GM21825 (cell line): ENCODE measurements at regions not wholly inside any gene's neighbourhood (a gene's known extent, or its start where the extent isn't known, plus 50 kb on each side); places are given as distances from the start of the nearest gene placed in this dataset.
"Not testable (repeated sequence)": the region's sequence is repeated elsewhere in the genome, so short reads cannot be mapped to it uniquely, and the experiment has no call there.

Experiments used
- ATAC-seq: cut with Tn5 transposase; IDR thresholded peaks from one replicate; pipeline ENCODE4 v1.9.1; 2021; ENCODE audit warnings: mild to moderate bottlenecking, moderate library complexity; ENCODE audit not compliant: unreplicated experiment

DNA sequence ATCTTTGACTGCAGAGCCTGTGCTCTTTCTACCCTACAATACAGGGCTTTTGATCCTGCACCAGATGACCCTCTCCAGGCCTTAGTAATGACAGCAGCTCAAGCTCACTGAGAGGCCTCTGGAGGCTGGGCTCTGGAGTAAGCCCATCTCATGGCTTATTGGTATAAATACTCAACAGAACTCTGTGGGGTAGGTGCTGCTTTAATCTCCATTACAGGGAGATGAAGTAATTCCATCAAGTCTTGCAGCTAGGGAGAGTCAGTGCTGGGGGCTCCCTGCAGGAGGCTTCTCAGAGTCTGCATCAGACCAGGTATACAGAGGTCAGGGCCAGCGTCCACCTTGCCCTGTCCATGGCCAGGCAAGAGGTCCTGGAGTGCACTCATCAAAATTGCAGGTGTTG lies 89.2 kb upstream of the SLC6A11 start:
- ATAC-seq = no peak

DNA sequence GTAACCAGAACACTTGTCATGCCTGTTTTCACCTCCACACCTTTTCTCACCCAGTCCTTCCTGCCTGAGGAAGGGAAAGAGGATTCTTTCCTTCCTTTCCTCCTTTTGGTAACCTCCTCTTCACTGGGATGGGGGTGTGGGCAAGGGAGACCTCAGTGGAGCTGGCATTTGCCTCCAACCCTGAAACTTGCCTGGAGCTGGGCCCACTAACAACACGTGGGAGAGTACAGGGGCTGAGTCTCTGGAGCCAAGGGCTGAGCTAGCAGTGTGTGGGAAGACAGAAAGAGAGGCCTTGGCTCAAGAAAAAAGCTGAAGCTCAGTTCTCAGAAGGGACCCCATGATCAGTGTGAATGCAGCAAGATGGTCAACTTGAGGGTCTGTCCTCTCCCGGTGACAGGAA lies 86.6 kb upstream of the SLC6A11 start:
- ATAC-seq = no peak

DNA sequence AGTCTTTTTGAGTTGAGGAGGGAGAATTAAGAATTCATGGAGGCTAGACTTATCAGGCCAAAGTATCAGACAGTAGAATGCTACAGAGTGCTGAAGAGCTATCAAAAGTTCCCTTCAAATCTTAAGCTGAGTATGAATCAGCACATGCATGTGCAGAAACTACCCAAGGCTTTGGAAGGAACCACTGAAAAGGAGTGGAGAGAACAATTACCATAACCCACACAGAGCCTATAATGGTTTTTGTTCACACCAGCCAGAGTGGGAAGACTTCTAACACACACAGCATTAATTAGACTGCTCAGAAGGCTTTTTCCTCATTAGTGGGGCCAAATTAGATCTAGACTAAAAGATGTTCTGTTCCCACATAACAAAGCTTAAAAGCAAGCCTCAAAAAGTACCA lies 83.7 kb upstream of the SLC6A11 start:
- ATAC-seq = no peak

DNA sequence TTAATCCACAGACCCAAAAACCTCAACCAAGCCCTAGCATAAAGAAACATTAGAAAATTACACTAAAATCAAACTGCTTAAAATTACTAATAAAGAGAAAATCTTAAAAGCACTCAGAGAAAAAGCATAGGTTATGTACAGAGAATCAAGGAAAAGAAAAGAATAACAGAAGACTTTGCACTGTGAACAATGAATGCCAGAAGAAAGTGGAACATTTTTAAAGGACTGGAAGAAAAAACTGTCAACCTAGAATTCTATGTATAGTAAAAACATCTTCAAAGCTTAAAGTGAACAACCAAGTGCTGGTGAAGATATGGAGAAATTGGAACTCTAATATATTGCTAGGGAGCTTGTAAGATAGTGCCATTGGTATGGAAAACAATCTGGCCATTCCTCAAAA lies 82.7 kb upstream of the SLC6A11 start:
- ATAC-seq = no peak

DNA sequence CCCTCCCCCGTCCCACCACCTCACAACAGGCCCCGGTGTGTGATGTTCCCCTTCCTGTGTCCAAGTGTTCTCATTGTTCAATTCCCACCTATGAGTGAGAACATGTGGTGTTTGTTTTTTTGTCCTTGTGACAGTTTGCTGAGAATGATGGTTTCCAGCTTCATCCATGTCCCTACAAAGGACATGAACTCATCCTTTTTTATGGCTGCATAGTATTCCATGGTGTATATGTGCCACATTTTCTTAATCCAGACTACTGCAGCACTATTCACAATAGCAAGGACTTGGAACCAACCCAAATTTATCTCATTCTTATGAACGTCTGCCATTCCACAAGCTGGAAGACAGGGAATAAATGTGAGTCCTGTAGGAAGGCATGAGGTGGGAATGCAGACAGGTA lies 79.6 kb upstream of the SLC6A11 start:
- ATAC-seq = not testable (repeated sequence)

DNA sequence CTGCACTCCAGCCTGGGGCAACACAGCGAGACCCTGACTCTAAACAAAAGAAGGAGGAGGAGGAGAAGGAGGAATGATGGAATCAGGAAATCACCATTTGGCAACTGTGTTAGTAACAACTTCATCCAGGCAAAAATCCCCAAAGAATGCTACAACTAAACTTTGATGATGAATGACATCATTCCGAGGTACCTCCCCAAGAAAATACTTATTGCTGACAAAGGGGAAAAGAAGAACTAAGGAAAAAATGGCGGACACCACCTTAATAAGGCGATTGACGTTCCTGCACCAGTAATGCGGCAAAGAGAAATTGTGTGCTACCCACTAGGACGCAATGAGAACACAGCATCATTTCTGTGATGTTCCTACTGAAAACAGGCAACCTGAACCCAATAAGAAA lies 78.2 kb upstream of the SLC6A11 start:
- no peak for ATAC-seq

DNA sequence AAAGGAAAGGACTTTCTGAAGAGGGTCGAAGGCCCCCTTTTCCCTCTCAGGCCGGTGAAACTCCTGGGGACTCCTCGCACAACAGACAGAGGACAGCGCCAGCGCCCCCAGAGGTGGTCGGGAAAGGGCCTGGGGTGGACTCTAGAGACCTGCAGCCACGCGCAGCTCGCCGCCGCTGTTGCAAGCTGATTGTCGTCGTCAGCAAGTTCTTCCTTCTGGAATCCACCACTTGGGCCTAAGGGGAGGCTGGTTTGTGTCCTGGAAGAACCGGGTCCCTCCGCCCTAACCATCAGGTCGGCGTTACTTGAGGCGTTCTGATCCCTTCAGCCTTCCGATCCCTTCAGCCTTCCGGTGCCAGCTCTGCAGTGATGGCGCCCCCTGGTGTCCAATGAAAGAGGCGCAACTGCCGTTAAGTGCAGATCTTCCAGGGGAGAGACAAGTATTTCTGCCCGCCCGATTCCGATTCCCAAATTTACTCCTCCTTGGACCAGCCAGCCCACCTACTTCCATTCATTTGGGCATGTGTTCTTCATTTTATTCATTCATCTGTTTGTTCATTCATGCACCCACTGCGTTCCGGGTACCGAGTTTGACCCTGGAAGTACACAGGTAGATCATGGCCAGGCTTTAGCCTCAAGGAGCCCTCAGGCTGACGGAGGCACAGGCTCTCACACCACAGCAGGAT lies 77.2 kb upstream of the SLC6A11 start:
- ATAC-seq = no peak

DNA sequence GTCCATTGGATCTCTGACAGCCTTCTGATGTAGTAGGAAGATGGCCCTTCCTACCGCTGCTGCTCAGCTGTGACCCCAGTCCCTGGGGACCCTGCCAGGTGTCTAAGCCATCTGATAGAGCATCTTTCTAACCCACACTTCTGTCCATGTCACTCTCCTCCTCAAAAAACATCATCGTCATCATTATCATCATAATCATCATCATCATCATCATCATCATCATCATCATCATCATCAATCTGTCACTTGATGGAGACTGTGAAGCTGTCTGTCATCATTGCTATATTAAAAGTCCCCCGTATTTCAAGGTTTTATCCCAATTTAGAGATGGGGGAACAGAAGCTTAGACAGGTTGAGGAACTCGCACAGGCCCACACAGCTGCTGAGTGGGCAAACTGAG lies 75.1 kb upstream of the SLC6A11 start:
- no peak for ATAC-seq

DNA sequence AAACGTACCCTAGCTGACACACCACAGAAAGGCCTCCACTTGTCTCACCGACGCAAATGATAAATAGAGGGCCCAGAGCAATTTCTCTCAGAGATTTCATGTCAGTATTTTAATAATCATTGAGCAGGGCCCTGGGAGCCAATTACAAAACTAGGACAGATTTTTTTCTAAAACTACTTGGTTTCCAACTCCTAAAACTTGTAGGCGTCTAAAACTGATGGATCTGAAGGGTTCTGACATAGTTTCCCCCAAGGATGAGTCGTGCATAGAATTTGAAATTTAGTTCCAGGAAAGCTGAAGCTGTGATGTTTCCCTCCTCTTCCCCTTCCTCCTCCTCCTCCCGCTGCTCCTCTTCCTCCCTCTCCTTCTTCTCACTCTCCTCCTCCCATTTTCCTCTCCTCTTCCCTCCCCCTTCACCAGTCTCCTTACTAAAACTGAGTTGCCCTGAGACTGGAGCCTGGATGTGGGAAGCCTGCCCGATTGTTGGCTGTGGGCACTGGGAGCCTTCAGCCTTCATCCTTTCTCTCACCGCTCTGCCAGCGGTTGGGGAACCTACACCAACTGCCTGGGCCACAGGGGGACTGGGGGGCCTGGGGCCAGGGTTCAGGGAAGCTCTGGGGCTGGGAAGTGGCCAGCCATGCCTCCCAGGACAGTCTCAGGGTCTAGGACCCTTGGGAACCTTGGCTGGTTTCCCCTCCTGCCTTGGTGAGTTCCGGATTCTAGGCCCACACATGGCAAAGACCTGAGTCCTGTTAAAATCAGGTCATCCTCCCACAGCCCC lies 73.9 kb upstream of the SLC6A11 start:
- ATAC-seq = no peak

DNA sequence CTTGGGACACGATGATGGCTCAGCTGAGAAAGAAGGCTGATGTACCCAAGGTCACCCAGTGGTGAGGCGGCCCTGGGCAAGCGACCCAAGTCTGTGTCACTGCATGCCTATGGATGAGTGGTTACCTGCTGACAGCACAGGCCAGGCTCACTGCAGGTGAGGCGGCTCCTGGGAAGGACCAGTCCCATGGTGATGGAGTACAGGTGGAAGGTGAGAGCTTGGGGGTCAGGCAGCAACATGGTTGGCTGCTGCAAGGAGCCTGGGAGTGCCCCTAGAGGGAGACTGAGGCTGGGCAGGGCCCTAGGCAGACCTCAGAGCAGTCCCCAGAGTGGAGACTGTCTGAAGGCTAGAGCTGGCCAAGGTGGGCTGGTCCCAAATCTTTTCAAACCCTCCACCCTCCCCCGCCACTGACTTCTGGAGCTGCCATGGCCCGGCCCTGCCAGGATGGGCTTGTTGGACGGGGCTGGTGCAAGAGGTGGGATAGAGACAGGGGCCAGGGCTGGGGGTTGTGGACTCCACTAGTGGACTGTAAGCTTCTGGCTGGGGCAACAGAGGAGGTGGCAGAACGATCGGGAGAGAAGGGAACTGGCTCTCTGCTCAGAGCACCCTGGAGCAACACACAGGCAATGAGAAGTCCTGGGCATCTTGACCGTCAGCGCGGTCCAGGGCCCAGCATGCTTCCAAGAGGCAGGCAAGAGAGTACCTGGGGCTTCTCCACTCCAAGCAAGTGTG lies 72.5 kb upstream of the SLC6A11 start:
- ATAC-seq = no peak

DNA sequence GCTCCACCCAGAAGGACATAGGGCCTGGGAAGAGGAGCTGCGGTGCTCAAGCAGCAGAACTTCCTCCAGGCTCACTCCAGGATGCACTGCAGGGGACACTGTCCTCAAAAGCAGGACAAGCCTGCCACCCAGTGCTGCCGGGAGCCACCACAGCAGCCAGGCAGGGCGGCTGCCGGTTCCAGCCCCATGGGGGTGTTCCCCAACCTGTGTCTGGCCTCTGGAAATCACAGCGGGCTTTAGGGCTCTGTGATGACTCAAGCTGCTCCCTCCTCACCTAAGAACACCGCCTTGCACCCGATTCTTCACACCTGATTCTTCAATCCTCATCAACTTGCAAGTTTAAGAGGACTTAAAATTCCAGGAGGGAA lies 71.9 kb upstream of the SLC6A11 start:
- no peak for ATAC-seq

DNA sequence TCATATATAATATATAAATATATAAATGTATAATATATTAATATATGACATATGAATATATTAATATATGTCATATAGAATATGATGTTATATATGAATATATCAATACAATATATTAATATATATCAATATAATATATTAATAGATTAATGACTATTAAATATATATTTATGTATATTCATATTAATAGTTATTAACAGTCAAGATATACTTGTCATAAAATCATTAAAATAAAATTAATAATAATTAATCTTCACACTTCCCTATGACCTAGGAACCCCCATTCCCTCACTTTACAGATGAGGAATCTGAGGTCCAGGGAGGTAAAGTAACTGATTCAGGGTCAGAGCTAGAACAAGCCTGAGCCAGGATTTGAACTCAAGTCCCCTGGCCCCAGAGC lies 70.6 kb upstream of the SLC6A11 start:
- ATAC-seq = no peak

DNA sequence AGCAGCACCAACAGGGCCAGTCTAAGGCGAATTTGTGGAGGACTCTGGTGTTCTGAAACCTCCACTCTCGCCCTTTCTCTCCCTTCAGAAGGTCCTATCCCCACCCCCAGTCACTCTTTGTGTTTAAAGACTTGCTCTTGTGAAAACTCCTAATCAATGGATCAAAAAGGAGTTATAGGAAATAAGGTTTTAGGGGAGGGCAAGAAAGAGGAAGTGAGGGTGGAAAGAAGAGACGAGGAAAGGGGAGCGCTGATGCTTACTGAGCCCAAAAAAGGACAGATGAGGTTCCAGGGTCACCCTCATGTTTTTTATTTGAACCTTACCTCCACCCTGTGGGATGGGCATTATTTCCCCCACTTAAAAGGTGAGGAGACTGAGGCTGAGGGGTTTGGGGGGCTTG lies 70.0 kb upstream of the SLC6A11 start:
- ATAC-seq = no peak

DNA sequence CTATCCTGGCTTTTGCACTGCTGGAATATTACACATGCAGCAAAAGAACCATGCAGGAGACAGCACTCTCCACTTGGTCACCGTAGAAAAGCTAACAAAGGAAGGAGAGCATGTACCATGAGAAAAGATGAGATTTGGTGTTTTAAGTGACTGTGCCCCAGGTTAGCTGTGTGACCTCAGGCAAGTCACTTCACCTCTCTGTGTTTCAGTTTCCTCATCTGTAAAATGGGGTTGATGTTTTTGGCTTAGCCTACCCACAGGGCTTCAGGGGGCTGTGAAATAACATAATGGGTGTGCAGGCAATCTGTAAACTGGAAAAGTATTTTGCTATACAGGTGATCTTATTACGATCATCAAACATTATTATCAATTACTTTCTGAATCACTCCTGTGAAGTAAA lies 69.3 kb upstream of the SLC6A11 start:
- no peak for ATAC-seq

DNA sequence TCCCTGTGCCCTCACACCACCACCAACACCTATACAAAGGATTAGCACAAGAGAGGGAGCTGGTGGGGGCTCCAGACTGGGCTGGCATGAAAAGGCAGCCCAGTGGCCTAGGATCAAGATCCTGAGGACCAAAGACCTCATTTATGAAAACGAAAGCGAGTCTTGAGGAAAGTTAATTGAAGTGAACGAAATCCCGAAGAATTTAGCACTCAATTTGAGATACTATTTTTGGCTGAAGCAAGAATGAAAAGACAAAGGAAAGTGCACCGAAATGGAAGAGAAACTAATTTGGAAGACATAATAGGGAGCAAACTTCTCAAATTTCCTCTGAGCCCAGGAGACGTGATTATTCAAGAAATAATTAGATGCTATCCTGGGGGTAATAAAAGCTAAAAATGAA lies 68.7 kb upstream of the SLC6A11 start:
- ATAC-seq = no peak

DNA sequence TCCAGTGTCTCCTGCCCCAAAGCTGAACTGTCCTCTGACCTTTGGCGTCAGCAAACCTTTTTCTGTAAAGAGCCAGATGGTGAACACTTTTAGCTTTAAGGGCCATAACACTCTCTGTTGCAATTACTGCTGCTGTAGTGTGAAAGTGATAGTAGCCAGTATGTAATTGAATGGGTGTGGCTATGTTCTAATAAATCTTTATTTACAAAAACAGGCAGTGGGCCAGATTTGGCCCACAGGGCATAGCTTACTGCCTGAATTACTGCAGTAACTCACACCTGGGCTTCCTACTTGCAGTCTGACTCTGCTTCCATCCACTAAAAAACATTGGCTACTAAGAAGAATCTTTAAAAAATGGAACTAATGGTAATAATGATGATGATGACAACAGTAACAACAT lies 68.0 kb upstream of the SLC6A11 start:
- ATAC-seq = no peak

DNA sequence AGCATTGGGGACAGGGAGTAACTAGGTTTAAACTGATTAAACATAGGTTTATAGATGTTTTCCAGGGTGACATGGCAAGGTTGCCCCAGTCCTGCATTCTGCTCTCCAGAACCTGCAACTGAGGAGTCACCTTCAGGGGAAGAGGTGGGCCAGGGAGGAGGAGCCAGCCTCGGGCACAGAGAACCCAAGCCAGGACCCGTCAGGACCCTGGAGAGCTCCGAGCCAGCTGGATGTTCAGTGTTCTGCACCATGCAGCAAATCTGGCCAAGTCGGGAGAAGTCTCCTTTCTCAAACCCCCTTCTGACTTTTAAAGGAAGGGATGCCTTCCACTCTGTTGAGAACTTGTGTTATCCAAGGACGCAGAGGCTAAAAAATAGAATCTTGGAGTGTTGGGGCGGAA lies 62.1 kb upstream of the SLC6A11 start:
- ATAC-seq = no peak

DNA sequence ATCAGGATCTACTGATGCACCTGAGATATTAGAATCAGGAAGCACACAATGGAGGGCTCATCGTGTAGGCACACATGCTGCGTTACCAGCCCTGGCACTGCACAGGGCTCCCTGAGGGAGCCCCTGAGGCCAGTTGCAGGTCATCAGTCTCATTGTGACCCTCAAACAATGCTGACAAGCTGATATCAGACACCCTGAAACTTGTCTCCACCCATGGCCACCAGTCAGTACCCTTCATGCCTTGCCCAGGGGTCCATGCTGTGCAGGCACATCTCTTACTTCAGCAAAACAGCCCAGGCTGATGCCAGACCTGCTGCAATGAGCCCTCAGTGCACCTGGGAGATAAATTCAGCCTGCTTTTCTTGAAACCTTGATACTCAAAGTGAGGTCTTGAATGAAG lies 59.5 kb upstream of the SLC6A11 start:
- ATAC-seq = no peak

DNA sequence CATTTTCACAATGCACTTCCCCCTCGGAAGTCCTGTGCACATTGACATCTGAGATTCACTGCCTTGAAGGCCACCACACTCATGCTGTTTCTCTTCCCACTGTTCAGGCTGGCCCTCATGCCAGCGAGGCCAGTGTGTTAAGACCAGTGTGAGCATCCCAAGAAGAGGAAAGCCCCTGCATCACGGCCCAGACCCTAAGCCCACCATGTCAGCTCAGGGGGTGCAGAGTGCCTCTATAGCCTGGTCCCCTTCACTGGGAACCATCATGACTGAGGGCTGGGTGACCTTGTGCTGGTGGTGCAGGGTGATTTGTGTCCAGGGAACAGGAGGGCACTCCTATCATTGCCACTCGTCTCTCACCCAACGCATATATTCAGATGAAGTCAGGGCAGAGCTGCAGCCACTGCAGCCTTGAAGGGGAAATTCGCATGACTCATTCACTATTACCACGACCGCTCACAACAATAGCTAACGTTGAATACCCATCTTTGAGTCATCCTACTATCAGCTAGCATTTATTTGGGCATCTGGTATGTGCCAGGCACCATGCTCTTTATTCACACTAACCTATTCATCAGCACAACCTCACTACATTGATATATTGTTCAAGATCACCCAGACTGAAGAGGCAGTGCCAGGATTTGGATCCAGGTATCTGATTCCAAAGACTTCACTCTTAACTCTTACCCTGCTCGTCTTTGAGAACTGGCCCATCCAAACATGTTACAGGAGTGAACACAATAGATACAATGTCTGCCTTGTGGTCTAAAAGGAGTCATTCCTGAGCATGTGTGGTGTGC lies 58.8 kb upstream of the SLC6A11 start:
- no peak for ATAC-seq

DNA sequence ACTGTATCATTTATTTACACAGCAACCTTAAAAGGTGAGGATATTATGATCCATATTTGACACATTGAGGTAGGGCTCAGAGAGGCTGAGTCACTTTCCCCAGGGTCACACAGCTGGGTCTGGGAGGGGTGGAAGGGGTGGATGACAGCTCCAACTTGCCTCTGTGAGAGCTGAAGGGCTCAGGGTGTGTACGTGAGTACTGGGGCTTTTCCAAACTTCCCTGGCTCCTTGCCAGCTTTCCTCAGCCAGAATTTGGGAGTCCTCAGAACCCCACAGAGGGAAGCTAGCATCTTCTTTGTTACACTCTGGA lies 58.3 kb upstream of the SLC6A11 start:
- no peak for ATAC-seq

DNA sequence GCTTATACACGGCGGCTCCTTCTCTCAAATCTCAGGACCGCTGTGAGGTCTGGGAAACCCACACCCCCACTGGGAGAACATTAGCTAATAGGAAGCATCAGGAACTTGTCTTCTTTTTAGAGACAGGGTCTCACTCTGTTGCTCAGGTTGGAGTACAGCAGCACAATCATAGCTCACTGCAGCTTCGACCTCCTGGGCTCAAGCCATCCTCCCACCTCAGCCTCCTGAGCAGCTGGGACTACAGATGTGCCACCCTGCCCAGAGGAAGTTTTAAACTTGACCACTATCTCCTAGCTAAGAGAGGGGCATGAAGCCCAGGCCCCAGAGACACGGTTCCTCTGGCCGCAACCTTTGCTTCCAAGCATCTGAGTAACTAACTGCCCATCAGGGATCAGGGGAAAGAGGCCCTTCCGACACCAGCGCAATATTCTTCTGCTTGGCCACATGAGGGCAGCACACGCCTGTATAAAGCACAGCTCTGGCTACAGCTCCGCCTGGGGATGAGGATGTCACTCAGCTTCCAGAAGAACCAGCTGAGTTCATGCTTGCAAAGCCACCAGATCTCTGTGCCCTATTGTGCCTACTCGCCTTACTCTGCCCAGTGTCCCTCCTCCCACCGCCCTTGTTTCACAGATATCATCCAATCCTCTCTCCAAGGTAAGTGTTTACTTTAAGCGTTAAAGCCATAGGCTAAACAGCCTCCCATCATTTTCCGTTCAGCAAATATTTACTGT lies 57.6 kb upstream of the SLC6A11 start:
- no peak for ATAC-seq
